Brain microvascular endothelial cell (primary cell): ENCODE measurements at regions not wholly inside any gene's neighbourhood (a gene's known extent, or its start where the extent isn't known, plus 50 kb on each side); places are given as distances from the start of the nearest gene placed in this dataset.

Source experiments
- DNase-seq: peaks from one replicate; pipeline ENCODE4 v3.0.0-alpha.2; 2020
- H3K27ac ChIP-seq: fragments of 250-450 bp; sonication (Bioruptor Pico); 2 replicates; pipeline ENCODE4 v1.5.1; 2020; ENCODE audit warnings: mild to moderate bottlenecking, moderate library complexity
- H3K27me3 ChIP-seq: fragments of 250-450 bp; sonication (Bioruptor Pico); replicated peaks from 2 replicates; pipeline ENCODE4 v1.5.1; 2020; ENCODE audit warnings: mild to moderate bottlenecking
- H3K36me3 ChIP-seq: fragments of 250-450 bp; sonication (Bioruptor Pico); replicated peaks from 2 replicates; pipeline ENCODE4 v1.5.1; 2020; ENCODE audit warnings: mild to moderate bottlenecking
- H3K4me3 ChIP-seq: 2 replicates; pipeline ENCODE4 v1.5.1; 2011; ENCODE audit warnings: low read depth, mild to moderate bottlenecking, control low read depth, low read length, moderate library complexity
- in situ Hi-C: cut with HindIII; loops from 2 replicates; pipeline ENCODE4 v1.10.0; 2017; ENCODE audit warnings: low sequenced_read_pairs, low pct_ligation_motif_present
- TF ChIP-seq, protein P1 (sequence below): IDR thresholded peaks from 2 replicates; pipeline ENCODE4 v1.5.1; 2011; ENCODE audit warnings: low read depth, mild to moderate bottlenecking, moderate library complexity, low read length, control low read depth, inconsistent platforms; ENCODE audit errors: missing control alignments

DNA sequence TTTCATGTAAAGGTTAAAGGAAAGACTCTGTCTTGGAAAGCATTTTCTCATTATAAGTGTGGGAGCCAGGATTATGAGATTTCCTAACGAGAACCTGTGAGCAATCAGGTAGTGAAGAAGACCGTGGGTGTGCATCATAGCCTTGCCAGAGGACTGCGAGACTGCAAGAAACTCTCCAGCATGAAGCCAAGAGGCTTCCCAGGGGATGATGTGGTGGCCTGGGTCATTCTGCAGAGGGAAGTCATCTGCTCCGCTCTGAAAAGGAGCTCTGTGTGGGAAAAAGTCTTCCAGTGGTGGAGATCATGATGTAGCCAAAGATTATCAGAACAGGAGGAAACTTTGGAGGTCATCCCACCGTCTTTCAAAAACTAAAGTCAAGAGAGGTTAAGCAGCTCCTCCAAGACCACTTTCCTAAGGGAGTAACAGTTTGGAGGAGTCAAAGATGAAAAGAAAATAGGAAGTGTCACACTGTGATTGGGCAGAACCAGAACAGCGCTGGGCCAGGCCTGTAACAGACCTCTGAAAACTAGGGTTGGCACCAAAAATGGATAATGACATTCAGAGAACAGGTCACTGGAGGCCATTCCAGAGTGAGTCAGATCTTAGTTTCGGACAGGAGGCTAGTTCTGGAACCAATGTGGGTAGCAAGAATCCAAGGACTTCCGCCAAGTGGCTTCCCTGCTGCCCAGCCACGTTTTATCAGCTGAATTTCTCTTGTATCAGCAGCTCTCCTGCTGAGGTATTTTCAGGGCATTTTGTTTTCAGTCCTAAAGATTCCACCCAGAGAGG, 113.0 kb downstream of the LRATD1 start:
- in situ Hi-C loops, result no loop called here
- no peaks in the 10 kb centered on the region for H3K36me3 ChIP-seq
- no peak overlapping the region for H3K27ac ChIP-seq
- H3K4me3 ChIP-seq, result no peak overlapping the region
- no peaks in the 10 kb centered on the region for H3K27me3 ChIP-seq
- TF ChIP-seq, protein P1, sequence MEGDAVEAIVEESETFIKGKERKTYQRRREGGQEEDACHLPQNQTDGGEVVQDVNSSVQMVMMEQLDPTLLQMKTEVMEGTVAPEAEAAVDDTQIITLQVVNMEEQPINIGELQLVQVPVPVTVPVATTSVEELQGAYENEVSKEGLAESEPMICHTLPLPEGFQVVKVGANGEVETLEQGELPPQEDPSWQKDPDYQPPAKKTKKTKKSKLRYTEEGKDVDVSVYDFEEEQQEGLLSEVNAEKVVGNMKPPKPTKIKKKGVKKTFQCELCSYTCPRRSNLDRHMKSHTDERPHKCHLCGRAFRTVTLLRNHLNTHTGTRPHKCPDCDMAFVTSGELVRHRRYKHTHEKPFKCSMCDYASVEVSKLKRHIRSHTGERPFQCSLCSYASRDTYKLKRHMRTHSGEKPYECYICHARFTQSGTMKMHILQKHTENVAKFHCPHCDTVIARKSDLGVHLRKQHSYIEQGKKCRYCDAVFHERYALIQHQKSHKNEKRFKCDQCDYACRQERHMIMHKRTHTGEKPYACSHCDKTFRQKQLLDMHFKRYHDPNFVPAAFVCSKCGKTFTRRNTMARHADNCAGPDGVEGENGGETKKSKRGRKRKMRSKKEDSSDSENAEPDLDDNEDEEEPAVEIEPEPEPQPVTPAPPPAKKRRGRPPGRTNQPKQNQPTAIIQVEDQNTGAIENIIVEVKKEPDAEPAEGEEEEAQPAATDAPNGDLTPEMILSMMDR, result no peak
- no peak for DNase-seq

DNA sequence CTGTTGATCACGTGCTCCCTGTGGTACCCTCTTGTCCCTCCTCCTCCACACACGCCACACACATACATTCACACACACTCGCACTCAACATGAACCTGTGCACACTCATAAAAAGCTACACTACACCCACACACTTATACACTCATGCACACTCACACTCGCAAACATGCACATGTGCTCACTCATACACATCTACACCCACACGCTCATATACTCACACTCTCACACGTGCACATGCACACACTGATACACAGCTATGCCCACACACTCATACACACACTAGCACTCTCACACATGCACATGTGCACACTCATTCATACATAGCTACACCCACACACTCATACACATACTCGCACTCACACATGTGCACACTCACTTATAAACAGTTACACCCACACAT, 113.6 kb downstream of the LRATD1 start:
- TF ChIP-seq, protein P1, result no peak
- Histone ChIP-seq H3K4me3 (no peak overlapping the region), H3K27me3 (no peaks in the 10 kb centered on the region), H3K27ac (no peak overlapping the region), H3K36me3 (no peaks in the 10 kb centered on the region)
- DNase-seq, result no peak
- in situ Hi-C loops, result no loop called here

DNA sequence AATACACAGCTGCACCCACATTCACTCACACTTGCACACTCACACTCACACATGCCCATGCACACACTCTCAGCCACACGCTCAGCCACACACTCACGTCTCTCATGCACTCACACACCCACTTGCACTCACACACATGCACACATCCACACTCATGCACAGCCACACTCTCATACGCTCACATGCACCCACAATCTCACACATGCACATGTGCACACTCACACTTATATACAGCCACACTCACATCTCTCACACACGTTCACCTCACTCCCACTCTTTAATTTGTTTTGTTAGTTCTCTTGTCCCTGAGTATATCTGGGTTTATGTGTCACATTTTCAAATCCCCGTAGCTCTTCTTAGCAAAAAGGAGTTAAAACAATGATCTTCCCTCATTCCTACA, 114.9 kb downstream of the LRATD1 start:
- TF ChIP-seq, protein P1, result no peak
- in situ Hi-C loops, result no loop called here
- H3K27ac ChIP-seq, result no peak overlapping the region
- H3K36me3 ChIP-seq, result no peaks in the 10 kb centered on the region
- H3K4me3 ChIP-seq, result no peak overlapping the region
- DNase-seq, result no peak
- H3K27me3 ChIP-seq, result no peaks in the 10 kb centered on the region

DNA sequence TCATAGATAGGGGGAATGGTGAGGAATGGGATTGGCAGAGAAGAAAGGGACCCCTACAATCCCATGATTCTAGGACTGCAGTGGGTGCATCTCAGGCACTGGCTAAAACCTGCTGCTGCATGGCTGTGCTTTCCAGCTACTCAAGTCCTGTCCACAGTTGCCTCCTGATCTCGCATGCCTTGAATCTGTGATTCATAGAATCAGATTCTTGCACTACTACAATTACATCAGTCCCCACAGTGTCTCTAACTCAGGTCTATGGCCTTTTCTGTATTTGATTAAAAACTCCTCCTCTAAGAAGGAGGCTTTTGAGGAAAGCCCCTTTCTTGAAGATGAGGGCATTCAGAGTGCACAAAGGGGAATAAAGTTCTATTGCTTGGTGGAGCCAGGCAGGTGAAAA, 117.4 kb downstream of the LRATD1 start:
- Histone ChIP-seq H3K36me3 (no peaks in the 10 kb centered on the region), H3K27ac (no peak overlapping the region), H3K27me3 (no peaks in the 10 kb centered on the region), H3K4me3 (no peak overlapping the region)
- TF ChIP-seq, protein P1, result no peak
- in situ Hi-C loops, result no loop called here
- DNase-seq, result no peak

DNA sequence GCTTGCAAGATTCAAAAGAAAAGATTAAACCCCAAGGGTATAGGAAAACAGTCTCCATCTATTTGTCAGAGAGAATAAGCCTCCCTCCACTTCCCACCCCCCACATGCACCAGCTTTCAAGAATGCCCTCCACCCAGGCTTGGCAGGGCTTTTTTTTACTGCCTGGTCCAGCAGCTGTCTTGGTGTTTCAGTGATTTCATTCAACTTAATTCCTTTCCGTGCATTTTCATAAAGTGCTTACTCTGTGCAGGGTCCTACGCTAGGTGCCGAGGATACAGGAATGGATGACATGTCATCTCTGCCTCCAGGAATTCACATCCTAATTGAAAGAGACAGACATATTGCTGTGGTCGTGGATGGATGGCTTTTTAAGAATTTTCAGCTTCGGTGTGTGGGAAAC, 117.9 kb downstream of the LRATD1 start:
- H3K36me3 ChIP-seq, result no peaks in the 10 kb centered on the region
- no peaks in the 10 kb centered on the region for H3K27me3 ChIP-seq
- H3K27ac ChIP-seq, result no peak overlapping the region
- TF ChIP-seq, protein P1, result no peak
- no peak overlapping the region for H3K4me3 ChIP-seq
- in situ Hi-C loops, result no loop called here
- DNase-seq, result no peak

DNA sequence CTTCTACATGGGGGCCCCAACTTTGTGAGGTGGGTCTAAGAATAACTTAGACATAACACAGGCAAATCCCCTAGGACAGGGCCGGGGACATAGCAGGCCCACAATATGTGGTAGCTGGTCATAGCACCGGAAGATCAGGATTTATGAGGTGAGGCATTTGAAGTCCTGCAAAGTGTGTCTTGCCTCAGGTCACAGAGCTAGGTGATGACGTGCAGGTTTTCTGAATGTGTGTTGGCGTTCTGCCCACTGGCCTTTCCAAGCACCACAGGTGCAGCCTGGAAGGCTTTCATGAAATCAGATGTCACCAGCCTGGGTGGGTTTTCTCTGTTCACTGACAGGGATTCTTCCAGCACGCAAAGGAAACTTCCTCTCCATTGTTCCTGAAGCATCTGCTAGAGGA, 119.1 kb downstream of the LRATD1 start:
- no peak overlapping the region for H3K27ac ChIP-seq
- in situ Hi-C loops, result no loop called here
- H3K36me3 ChIP-seq, result no peaks in the 10 kb centered on the region
- no peaks in the 10 kb centered on the region for H3K27me3 ChIP-seq
- TF ChIP-seq, protein P1, result no peak
- no peak for DNase-seq
- no peak overlapping the region for H3K4me3 ChIP-seq
